HL-60 (cell line): ENCODE measurements at regions not wholly inside any gene's neighbourhood (a gene's known extent, or its start where the extent isn't known, plus 50 kb on each side); places are given as distances from the start of the nearest gene placed in this dataset.

ENCODE experiments used
- CTCF ChIP-seq: IDR thresholded peaks from one replicate; pipeline ENCODE4 v1.5.1; 2011; ENCODE audit warnings: low read length, control low read depth, inconsistent platforms; ENCODE audit not compliant: insufficient read depth
- GABPA ChIP-seq: IDR thresholded peaks from 2 replicates; pipeline ENCODE4 v1.6.1; 2012; ENCODE audit warnings: low read depth
- POLR2AphosphoS5 ChIP-seq: IDR thresholded peaks from 2 replicates; pipeline ENCODE4 v1.6.1; 2012; ENCODE audit warnings: low read depth
- REST ChIP-seq: IDR thresholded peaks from 2 replicates; pipeline ENCODE4 v1.6.1; 2012; ENCODE audit warnings: low read depth; ENCODE audit not compliant: insufficient replicate concordance
- SPI1 ChIP-seq: IDR thresholded peaks from 2 replicates; pipeline ENCODE4 v1.6.1; 2012; ENCODE audit warnings: low read depth, mild to moderate bottlenecking, borderline replicate concordance

- TF ChIP-seq CTCF (no peak), POLR2AphosphoS5 (no peak), REST (no peak), SPI1 (no peak), GABPA (no peak)
These were observed 520.7 kb downstream of the SOX5 start for GRCh38 chr12:23428758-23429157.
